Neural crest cell (in vitro differentiated cells): ENCODE measurements at regions not wholly inside any gene's neighbourhood (a gene's known extent, or its start where the extent isn't known, plus 50 kb on each side); places are given as distances from the start of the nearest gene placed in this dataset.

ENCODE experiments used
- DNase-seq: peaks from one replicate; pipeline ENCODE4 v3.0.0; 2021; ENCODE audit warnings: low read depth, mixed read lengths, low spot score
- H3K27ac Mint-ChIP-seq: one replicate; pipeline ENCODE4 v1.8.0; 2021; ENCODE audit warnings: mild to moderate bottlenecking, mixed read lengths; ENCODE audit not compliant: unreplicated experiment
- H3K27me3 Mint-ChIP-seq: 2 replicates; pipeline ENCODE4 v1.8.0; 2021; ENCODE audit warnings: low read depth, mild to moderate bottlenecking, mixed read lengths
- H3K36me3 Mint-ChIP-seq: 2 replicates; pipeline ENCODE4 v1.8.0; 2021; ENCODE audit warnings: low read depth, mild to moderate bottlenecking, mixed read lengths
- H3K4me1 Mint-ChIP-seq: 2 replicates; pipeline ENCODE4 v1.8.0; 2021; ENCODE audit warnings: mixed read lengths
- H3K4me3 Mint-ChIP-seq: one replicate; pipeline ENCODE4 v1.8.0; 2021; ENCODE audit warnings: mild to moderate bottlenecking, mixed read lengths
- H3K9me3 Mint-ChIP-seq: 2 replicates; pipeline ENCODE4 v1.8.0; 2021; ENCODE audit warnings: mixed read lengths
- CTCF ChIP-seq: fragments of 200-600 bp; sonication (generic); conservative IDR thresholded peaks from 2 replicates; pipeline ENCODE4 v1.5.0; 2021; ENCODE audit warnings: antibody characterized with exemption, mild to moderate bottlenecking

GRCh38 chr16:73739049-73739769 is 557.4 kb upstream of the PSMD7 start:
- Mint-ChIP-seq H3K36me3 (peaks cover 4% of the 10 kb centered on the region), H3K4me1 (peaks cover 21% of the 10 kb centered on the region), H3K27me3 (no peaks in the 10 kb centered on the region), H3K4me3 (no peak overlapping the region), H3K9me3 (peaks cover 8% of the 10 kb centered on the region), H3K27ac (peak overlapping the region; percentile 50)
- no peak for TF ChIP-seq CTCF
- DNase-seq, result no peak

- H3K27ac Mint-ChIP-seq, result no peak overlapping the region
- H3K4me3 Mint-ChIP-seq, result no peak overlapping the region
- H3K4me1 Mint-ChIP-seq, result peaks cover 21% of the 10 kb centered on the region
- H3K36me3 Mint-ChIP-seq, result peaks cover 4% of the 10 kb centered on the region
- TF ChIP-seq CTCF, result no peak
- DNase-seq, result no peak
- H3K27me3 Mint-ChIP-seq, result no peaks in the 10 kb centered on the region
- H3K9me3 Mint-ChIP-seq, result peaks cover 8% of the 10 kb centered on the region
Observed at GRCh38 chr16:73738266-73738665, 558.3 kb upstream of the PSMD7 start.

GRCh38 chr16:73737637-73738036 is 559.0 kb upstream of the PSMD7 start:
- Mint-ChIP-seq H3K27me3 (no peaks in the 10 kb centered on the region), H3K4me3 (no peak overlapping the region), H3K27ac (no peak overlapping the region), H3K9me3 (peaks cover 12% of the 10 kb centered on the region), H3K4me1 (peaks cover 21% of the 10 kb centered on the region), H3K36me3 (peaks cover 6% of the 10 kb centered on the region)
- no peak for DNase-seq
- no peak for TF ChIP-seq CTCF

- Mint-ChIP-seq H3K27ac (no peak overlapping the region), H3K4me3 (no peak overlapping the region), H3K4me1 (peaks cover 21% of the 10 kb centered on the region), H3K36me3 (peaks cover 11% of the 10 kb centered on the region), H3K27me3 (no peaks in the 10 kb centered on the region), H3K9me3 (peaks cover 15% of the 10 kb centered on the region)
- DNase-seq, result no peak
- no peak for TF ChIP-seq CTCF
Observed at GRCh38 chr16:73735954-73736353, 560.7 kb upstream of the PSMD7 start.

- Mint-ChIP-seq H3K4me1 (peaks cover 21% of the 10 kb centered on the region), H3K9me3 (peaks cover 16% of the 10 kb centered on the region), H3K27ac (no peak overlapping the region), H3K36me3 (peaks cover 11% of the 10 kb centered on the region), H3K4me3 (no peak overlapping the region), H3K27me3 (no peaks in the 10 kb centered on the region)
- TF ChIP-seq CTCF, result no peak
- DNase-seq, result no peak
Observed at GRCh38 chr16:73735018-73735417, 561.6 kb upstream of the PSMD7 start.
